Astrocyte (in vitro differentiated cells and primary cell): ENCODE measurements at regions not wholly inside any gene's neighbourhood (a gene's known extent, or its start where the extent isn't known, plus 50 kb on each side); places are given as distances from the start of the nearest gene placed in this dataset.

Source experiments
- DNase-seq: peaks from one replicate; pipeline ENCODE4 v3.0.0-alpha.2; 2010; ENCODE audit warnings: low read depth
- FAIRE-seq: peaks from 2 replicates; lab custom pipeline; 2011; peaks lifted over from hg19 to GRCh38; lab: Jason Lieb, UNC
- H2AFZ ChIP-seq: 2 replicates; pipeline ENCODE4 v1.6.0; 2012; ENCODE audit warnings: low read depth, low read length, inconsistent platforms
- H3K27ac ChIP-seq: 2 replicates; pipeline ENCODE4 v1.5.1; 2011; ENCODE audit warnings: low read depth, low read length, inconsistent platforms
- H3K27me3 ChIP-seq: 2 replicates; pipeline ENCODE4 v1.6.0; 2011; ENCODE audit warnings: low read length, inconsistent platforms; ENCODE audit not compliant: insufficient read depth
- H3K36me3 ChIP-seq: 2 replicates; pipeline ENCODE4 v1.5.1; 2011; ENCODE audit warnings: low read length, inconsistent platforms; ENCODE audit not compliant: insufficient read depth
- H3K4me1 ChIP-seq: 2 replicates; pipeline ENCODE4 v1.5.1; 2011; ENCODE audit warnings: low read length, inconsistent platforms; ENCODE audit not compliant: insufficient read depth
- H3K4me2 ChIP-seq: 2 replicates; pipeline ENCODE4 v1.6.0; 2012; ENCODE audit warnings: low read length, inconsistent platforms
- H3K4me3 ChIP-seq: 2 replicates; pipeline ENCODE4 v1.5.1; 2011; ENCODE audit warnings: low read depth, mild to moderate bottlenecking, low read length, inconsistent platforms; ENCODE audit not compliant: insufficient read depth
- H3K79me2 ChIP-seq: 2 replicates; pipeline ENCODE4 v1.6.0; 2012; ENCODE audit warnings: mild to moderate bottlenecking, low read length, inconsistent platforms; ENCODE audit not compliant: insufficient read depth
- H3K9ac ChIP-seq: 2 replicates; pipeline ENCODE4 v1.6.0; 2012; ENCODE audit warnings: mild to moderate bottlenecking, low read length, inconsistent platforms
- H3K9me3 ChIP-seq: 2 replicates; pipeline ENCODE4 v1.5.1; 2012; ENCODE audit warnings: low read depth, mild to moderate bottlenecking, low read length, inconsistent platforms; ENCODE audit not compliant: insufficient read depth
- H4K20me1 ChIP-seq: 2 replicates; pipeline ENCODE4 v1.6.0; 2012; ENCODE audit warnings: low read length, inconsistent platforms; ENCODE audit not compliant: insufficient read depth
- H3K27ac Mint-ChIP-seq: one replicate; pipeline ENCODE4 v1.8.0; 2021; ENCODE audit warnings: mild to moderate bottlenecking, mixed read lengths; ENCODE audit not compliant: unreplicated experiment
- H3K27me3 Mint-ChIP-seq: one replicate; pipeline ENCODE4 v1.8.0; 2021; ENCODE audit warnings: low read depth, mixed read lengths; ENCODE audit not compliant: unreplicated experiment
- H3K36me3 Mint-ChIP-seq: one replicate; pipeline ENCODE4 v1.8.0; 2021; ENCODE audit warnings: low read depth, mixed read lengths; ENCODE audit not compliant: unreplicated experiment
- H3K4me1 Mint-ChIP-seq: one replicate; pipeline ENCODE4 v1.8.0; 2021; ENCODE audit warnings: low read depth, mixed read lengths; ENCODE audit not compliant: unreplicated experiment
- H3K4me3 Mint-ChIP-seq: one replicate; pipeline ENCODE4 v1.8.0; 2021; ENCODE audit warnings: mild to moderate bottlenecking, moderate library complexity, mixed read lengths; ENCODE audit not compliant: unreplicated experiment
- H3K9me3 Mint-ChIP-seq: one replicate; pipeline ENCODE4 v1.8.0; 2021; ENCODE audit warnings: mild to moderate bottlenecking, mixed read lengths; ENCODE audit not compliant: unreplicated experiment
- CTCF ChIP-seq: IDR thresholded peaks from 2 replicates; pipeline ENCODE4 v1.5.1; 2011; ENCODE audit warnings: low read depth, mild to moderate bottlenecking, inconsistent platforms, low read length, moderate library complexity; ENCODE audit not compliant: insufficient read depth
- EZH2 ChIP-seq: IDR thresholded peaks from 2 replicates; pipeline ENCODE4 v1.6.1; 2012; ENCODE audit warnings: mild to moderate bottlenecking, low read length, inconsistent platforms; ENCODE audit not compliant: insufficient read depth

DNA sequence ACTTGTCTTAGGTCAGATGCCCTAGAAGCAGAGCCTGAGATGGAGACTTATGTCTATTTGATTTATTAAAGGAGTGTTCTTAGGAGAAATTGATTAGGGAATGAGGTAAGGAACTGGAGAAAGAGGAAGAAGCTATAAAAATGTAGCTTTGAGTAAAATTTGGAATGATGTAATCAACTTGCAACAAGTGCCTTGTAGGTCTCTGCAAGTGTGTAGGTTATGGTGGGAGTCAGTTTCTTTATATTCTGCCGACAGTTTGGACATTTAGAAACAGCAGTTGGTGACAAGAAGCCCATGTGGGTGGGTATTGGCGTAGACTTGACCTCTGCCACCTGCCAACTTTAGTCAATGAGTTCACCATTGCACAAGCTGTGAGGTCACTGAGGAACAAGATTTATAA lies 986.5 kb downstream of the CDH18 start:
- Mint-ChIP-seq H3K4me3 (no peak overlapping the region), H3K27ac (no peak overlapping the region), H3K36me3 (no peaks in the 10 kb centered on the region), H3K9me3 (no peaks in the 10 kb centered on the region), H3K4me1 (no peaks in the 10 kb centered on the region), H3K27me3 (no peaks in the 10 kb centered on the region)
- H3K4me2 ChIP-seq = no peak overlapping the region
- TF ChIP-seq CTCF (no peak), EZH2 (no peak)
- no peak overlapping the region for H3K9ac ChIP-seq
- no peak overlapping the region for H3K27ac ChIP-seq
- no peaks in the 10 kb centered on the region for H3K9me3 ChIP-seq
- no peaks in the 10 kb centered on the region for H3K36me3 ChIP-seq
- H3K4me1 ChIP-seq = no peaks in the 10 kb centered on the region
- no peaks in the 10 kb centered on the region for H4K20me1 ChIP-seq
- DNase-seq (no peak), FAIRE-seq (no peak)
- no peak overlapping the region for H2AFZ ChIP-seq
- H3K79me2 ChIP-seq = no peaks in the 10 kb centered on the region
- H3K27me3 ChIP-seq = no peaks in the 10 kb centered on the region
- H3K4me3 ChIP-seq = no peak overlapping the region

DNA sequence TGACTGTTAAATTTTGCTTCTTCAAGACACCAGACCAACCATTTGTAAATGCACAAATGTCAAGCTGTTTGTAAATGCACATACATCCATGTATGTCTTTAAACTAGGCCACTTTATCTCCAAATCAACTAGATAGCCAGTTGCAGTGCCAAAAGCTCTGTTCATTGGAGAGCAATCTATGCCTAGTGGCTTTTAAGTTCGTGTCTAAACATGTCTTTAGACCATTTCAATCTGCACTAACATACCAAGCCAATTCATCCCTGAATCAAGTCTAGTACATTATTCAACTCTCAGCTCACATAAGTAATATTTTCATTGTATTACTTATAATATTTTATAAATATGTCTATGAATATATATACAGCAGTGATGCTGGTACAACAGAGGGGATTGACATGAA lies 985.9 kb downstream of the CDH18 start:
- DNase-seq = no peak
- no peak overlapping the region for H3K4me2 ChIP-seq
- H3K9me3 Mint-ChIP-seq = no peaks in the 10 kb centered on the region
- no peaks in the 10 kb centered on the region for H3K79me2 ChIP-seq
- H3K4me3 Mint-ChIP-seq = no peak overlapping the region
- no peak overlapping the region for H3K4me3 ChIP-seq
- no peaks in the 10 kb centered on the region for H3K9me3 ChIP-seq
- H3K27me3 Mint-ChIP-seq = no peaks in the 10 kb centered on the region
- FAIRE-seq = no peak
- H2AFZ ChIP-seq = no peak overlapping the region
- H3K4me1 Mint-ChIP-seq = no peaks in the 10 kb centered on the region
- no peak overlapping the region for H3K27ac ChIP-seq
- no peak for TF ChIP-seq EZH2
- TF ChIP-seq CTCF = no peak
- no peaks in the 10 kb centered on the region for H4K20me1 ChIP-seq
- no peaks in the 10 kb centered on the region for H3K4me1 ChIP-seq
- no peaks in the 10 kb centered on the region for H3K27me3 ChIP-seq
- H3K27ac Mint-ChIP-seq = no peak overlapping the region
- no peak overlapping the region for H3K9ac ChIP-seq
- no peaks in the 10 kb centered on the region for H3K36me3 Mint-ChIP-seq
- no peaks in the 10 kb centered on the region for H3K36me3 ChIP-seq

DNA sequence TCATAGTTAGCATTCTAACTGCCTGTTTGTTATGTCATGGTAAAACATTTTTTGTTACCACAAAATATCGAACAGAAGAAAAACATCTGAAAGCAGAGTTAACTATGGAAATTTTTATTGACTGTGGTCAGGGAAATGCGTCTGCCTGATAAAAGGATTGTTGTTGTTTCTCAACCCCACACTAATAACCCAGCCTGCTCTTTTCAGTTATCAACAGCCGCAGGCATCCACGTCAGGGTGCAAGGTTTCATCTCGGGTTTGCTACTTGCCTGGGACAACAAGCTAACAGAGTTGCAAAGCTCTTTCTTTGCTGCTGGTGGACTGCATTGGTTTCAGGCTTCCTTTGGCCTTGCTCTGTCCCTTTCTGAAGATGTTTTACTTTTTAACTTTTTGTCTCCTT lies 969.2 kb downstream of the CDH18 start:
- H3K27me3 Mint-ChIP-seq = no peaks in the 10 kb centered on the region
- Histone ChIP-seq H3K9me3 (no peaks in the 10 kb centered on the region), H3K27ac (no peak overlapping the region), H3K79me2 (no peaks in the 10 kb centered on the region), H2AFZ (no peak overlapping the region), H3K36me3 (no peaks in the 10 kb centered on the region), H3K4me3 (no peak overlapping the region), H3K9ac (no peak overlapping the region), H3K27me3 (no peaks in the 10 kb centered on the region), H3K4me2 (no peak overlapping the region), H3K4me1 (no peaks in the 10 kb centered on the region), H4K20me1 (no peaks in the 10 kb centered on the region)
- TF ChIP-seq CTCF (no peak), EZH2 (no peak)
- H3K9me3 Mint-ChIP-seq = no peaks in the 10 kb centered on the region
- H3K4me3 Mint-ChIP-seq = no peak overlapping the region
- DNase-seq = no peak
- H3K4me1 Mint-ChIP-seq = no peaks in the 10 kb centered on the region
- no peaks in the 10 kb centered on the region for H3K36me3 Mint-ChIP-seq
- FAIRE-seq = no peak
- H3K27ac Mint-ChIP-seq = no peak overlapping the region
